Testis (tissue), 2 donors: ENCODE measurements at regions not wholly inside any gene's neighbourhood (a gene's known extent, or its start where the extent isn't known, plus 50 kb on each side); places are given as distances from the start of the nearest gene placed in this dataset.

Experiments used
- POLR2A ChIP-seq: fragments of 450-650 bp; IDR thresholded peaks from one replicate; pipeline ENCODE4 v1.6.1; 2017; ENCODE audit warnings: antibody characterized with exemption, mild to moderate bottlenecking, moderate library complexity
- TF ChIP-seq, protein P1 (sequence below), 3 experiments: fragments of 450-650 bp in 2 of 3; fragments of 200-600 bp in 1 of 3; sonication (generic) in 1 of 3; IDR thresholded peaks; one replicate each; pipeline ENCODE4 v1.5.1; 2016 to 2019; ENCODE audit warnings: antibody characterized with exemption in 3 of 3, mild to moderate bottlenecking in 2 of 3, moderate library complexity in 1 of 3

- TF ChIP-seq, protein P1, sequence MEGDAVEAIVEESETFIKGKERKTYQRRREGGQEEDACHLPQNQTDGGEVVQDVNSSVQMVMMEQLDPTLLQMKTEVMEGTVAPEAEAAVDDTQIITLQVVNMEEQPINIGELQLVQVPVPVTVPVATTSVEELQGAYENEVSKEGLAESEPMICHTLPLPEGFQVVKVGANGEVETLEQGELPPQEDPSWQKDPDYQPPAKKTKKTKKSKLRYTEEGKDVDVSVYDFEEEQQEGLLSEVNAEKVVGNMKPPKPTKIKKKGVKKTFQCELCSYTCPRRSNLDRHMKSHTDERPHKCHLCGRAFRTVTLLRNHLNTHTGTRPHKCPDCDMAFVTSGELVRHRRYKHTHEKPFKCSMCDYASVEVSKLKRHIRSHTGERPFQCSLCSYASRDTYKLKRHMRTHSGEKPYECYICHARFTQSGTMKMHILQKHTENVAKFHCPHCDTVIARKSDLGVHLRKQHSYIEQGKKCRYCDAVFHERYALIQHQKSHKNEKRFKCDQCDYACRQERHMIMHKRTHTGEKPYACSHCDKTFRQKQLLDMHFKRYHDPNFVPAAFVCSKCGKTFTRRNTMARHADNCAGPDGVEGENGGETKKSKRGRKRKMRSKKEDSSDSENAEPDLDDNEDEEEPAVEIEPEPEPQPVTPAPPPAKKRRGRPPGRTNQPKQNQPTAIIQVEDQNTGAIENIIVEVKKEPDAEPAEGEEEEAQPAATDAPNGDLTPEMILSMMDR (IDR thresholded peaks at IDR 0.05) = no peak
- TF ChIP-seq POLR2A = no peak
Measured at GRCh38 chr4:22635692-22636091, 57.0 kb upstream of the GBA3 start.
